SU-DHL-6 (cell line): ENCODE measurements at regions not wholly inside any gene's neighbourhood (a gene's known extent, or its start where the extent isn't known, plus 50 kb on each side); places are given as distances from the start of the nearest gene placed in this dataset.

ENCODE experiments used
- H2AFZ ChIP-seq: fragments of 200-600 bp; sonication (generic); 2 replicates; pipeline ENCODE4 v1.6.1; 2014; ENCODE audit warnings: low read depth, mild to moderate bottlenecking, moderate library complexity, mixed read lengths, antibody characterized with exemption, low read length; ENCODE audit not compliant: severe bottlenecking
- H3F3A ChIP-seq: fragments of 200-600 bp; shearing (Covaris generic); 2 replicates; pipeline ENCODE4 v1.6.0; 2016; ENCODE audit warnings: antibody characterized with exemption, mild to moderate bottlenecking; ENCODE audit not compliant: insufficient read depth
- H3K27ac ChIP-seq: fragments of 200-600 bp; sonication (generic); 2 replicates; pipeline ENCODE4 v1.5.1; 2016; ENCODE audit warnings: low read depth, mild to moderate bottlenecking, low read length, moderate library complexity, mixed read lengths
- H3K27me3 ChIP-seq: fragments of 200-600 bp; sonication (generic), shearing (Covaris generic); 2 replicates; pipeline ENCODE4 v1.6.0; 2014; ENCODE audit warnings: mild to moderate bottlenecking, low read length
- H3K36me3 ChIP-seq: fragments of 200-600 bp; sonication (generic); 2 replicates; pipeline ENCODE4 v1.6.1; 2014; ENCODE audit warnings: mild to moderate bottlenecking, low read length, mixed read lengths
- H3K4me2 ChIP-seq: fragments of 300-600, 200-600 bp; shearing (Covaris generic), sonication (generic); 2 replicates; pipeline ENCODE4 v1.6.0; 2014; ENCODE audit warnings: low read length, low read depth, mild to moderate bottlenecking; ENCODE audit not compliant: poor library complexity, severe bottlenecking
- H3K4me3 ChIP-seq: fragments of 200-600 bp; sonication (generic); 2 replicates; pipeline ENCODE4 v1.5.1; 2014; ENCODE audit warnings: antibody characterized with exemption, low read length, mild to moderate bottlenecking, mixed read lengths; ENCODE audit not compliant: insufficient read depth, poor library complexity, severe bottlenecking
- H3K79me2 ChIP-seq: fragments of 200-600 bp; sonication (generic); 2 replicates; pipeline ENCODE4 v1.6.1; 2014; ENCODE audit warnings: mild to moderate bottlenecking, low read length, moderate library complexity; ENCODE audit not compliant: insufficient read depth
- H3K9ac ChIP-seq: fragments of 200-600 bp; sonication (generic); 2 replicates; pipeline ENCODE4 v1.7.0; 2014; ENCODE audit warnings: mild to moderate bottlenecking, low read length
- H3K9me2 ChIP-seq: fragments of 200-600 bp; sonication (generic); replicated peaks from 2 replicates; pipeline ENCODE4 v1.6.1; 2014; ENCODE audit warnings: low read length; ENCODE audit not compliant: insufficient read depth
- H3K9me3 ChIP-seq: fragments of 200-600 bp; sonication (generic); 2 replicates; pipeline ENCODE4 v1.6.1; 2014; ENCODE audit warnings: low read length, mixed read lengths; ENCODE audit not compliant: insufficient read depth
- H4K20me1 ChIP-seq: fragments of 200-600 bp; sonication (generic); 2 replicates; pipeline ENCODE4 v1.6.1; 2014; ENCODE audit warnings: low read depth, mild to moderate bottlenecking, antibody characterized with exemption, low read length, moderate library complexity, mixed read lengths
- CTCF ChIP-seq: fragments of 200-600 bp; sonication (generic); IDR thresholded peaks from one replicate; pipeline ENCODE4 v1.5.1; 2017; ENCODE audit warnings: antibody characterized with exemption, mild to moderate bottlenecking, low read length, moderate library complexity; ENCODE audit not compliant: insufficient read depth, poor library complexity, severe bottlenecking
- EZH2phosphoT487 ChIP-seq: fragments of 200-600 bp; sonication (generic), shearing (Covaris generic); conservative IDR thresholded peaks from 2 replicates; pipeline ENCODE4 v1.6.1; 2018; ENCODE audit warnings: mild to moderate bottlenecking, antibody characterized with exemption, low read length, moderate library complexity, mixed read lengths

GRCh38 chr12:88707800-88708199, 127.5 kb upstream of the KITLG start:
- H3K36me3 ChIP-seq, result no peaks in the 10 kb centered on the region
- no peaks in the 10 kb centered on the region for H3K9me2 ChIP-seq
- H3K79me2 ChIP-seq, result no peaks in the 10 kb centered on the region
- no peak overlapping the region for H3K9ac ChIP-seq
- H3K9me3 ChIP-seq, result peaks cover 6% of the 10 kb centered on the region; the same call in 1 of the 2 replicates
- no peak overlapping the region for H3K4me3 ChIP-seq
- no peak overlapping the region for H3K4me2 ChIP-seq
- no peak overlapping the region for H2AFZ ChIP-seq
- no peaks in the 10 kb centered on the region for H3K27me3 ChIP-seq
- H3K27ac ChIP-seq, result no peak overlapping the region
- no peaks in the 10 kb centered on the region for H3F3A ChIP-seq
- no peaks in the 10 kb centered on the region for H4K20me1 ChIP-seq
- TF ChIP-seq CTCF, result no peak
- no peak for TF ChIP-seq EZH2phosphoT487

- Histone ChIP-seq H3K4me2 (no peak overlapping the region), H3K4me3 (no peak overlapping the region), H3K9me3 (peaks cover 6% of the 10 kb centered on the region; the same call in 1 of the 2 replicates), H3K27me3 (no peaks in the 10 kb centered on the region), H3K27ac (no peak overlapping the region), H3K79me2 (no peaks in the 10 kb centered on the region), H3K36me3 (no peaks in the 10 kb centered on the region), H3F3A (no peaks in the 10 kb centered on the region), H4K20me1 (no peaks in the 10 kb centered on the region), H3K9me2 (no peaks in the 10 kb centered on the region), H2AFZ (no peak overlapping the region), H3K9ac (no peak overlapping the region)
- TF ChIP-seq EZH2phosphoT487, result no peak
- TF ChIP-seq CTCF, result no peak
These were observed 126.0 kb upstream of the KITLG start for GRCh38 chr12:88706286-88706685.

DNA sequence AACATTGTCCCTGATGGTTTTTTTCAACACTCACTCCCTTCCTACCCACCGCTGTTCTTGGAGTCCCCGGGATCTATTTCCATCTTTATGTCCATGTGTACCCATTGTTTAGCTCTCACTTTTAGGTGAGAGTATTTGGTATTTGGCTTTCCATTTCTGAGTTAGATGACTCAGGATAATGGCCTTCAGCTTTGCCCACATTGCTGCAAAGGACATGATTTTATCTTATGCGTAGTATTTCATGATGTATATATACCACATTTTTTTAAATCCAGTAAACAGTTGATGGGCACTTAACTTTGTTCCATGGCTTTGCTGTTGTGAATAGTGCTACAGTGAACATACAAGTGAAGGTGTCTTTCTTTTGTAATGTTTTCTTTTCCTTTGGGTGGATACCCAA, 123.5 kb upstream of the KITLG start:
- H3K27me3 ChIP-seq, result no peaks in the 10 kb centered on the region
- H3K4me2 ChIP-seq, result no peak overlapping the region
- no peak overlapping the region for H2AFZ ChIP-seq
- H3K79me2 ChIP-seq, result no peaks in the 10 kb centered on the region
- no peak overlapping the region for H3K4me3 ChIP-seq
- H4K20me1 ChIP-seq, result no peaks in the 10 kb centered on the region
- no peaks in the 10 kb centered on the region for H3K9me2 ChIP-seq
- no peaks in the 10 kb centered on the region for H3K36me3 ChIP-seq
- TF ChIP-seq EZH2phosphoT487 (no peak), CTCF (no peak)
- no peak overlapping the region for H3K27ac ChIP-seq
- H3K9me3 ChIP-seq, result peaks cover 6% of the 10 kb centered on the region; the same call in 1 of the 2 replicates
- no peak overlapping the region for H3K9ac ChIP-seq
- H3F3A ChIP-seq, result no peaks in the 10 kb centered on the region
